Liver (tissue), 8 donors: ENCODE measurements at regions not wholly inside any gene's neighbourhood (a gene's known extent, or its start where the extent isn't known, plus 50 kb on each side); places are given as distances from the start of the nearest gene placed in this dataset.

Experiments
- DNase-seq: peaks from one replicate; pipeline ENCODE4 v3.0.0-alpha.2; 2017; ENCODE audit warnings: low spot score
- H3K27ac ChIP-seq, 2 donors: one replicate each; pipeline ENCODE4 v1.7.0; 2013; ENCODE audit warnings: inconsistent platforms in 2 of 2, low read length in 2 of 2, control low read depth in 1 of 2, low read depth in 1 of 2, mild to moderate bottlenecking in 1 of 2
- H3K27me3 ChIP-seq, 4 donors: one replicate each; pipeline versions ENCODE4 v1.6.1 to v1.7.0; 2013; ENCODE audit warnings: low read length in 3 of 4, inconsistent platforms in 1 of 4, mild to moderate bottlenecking in 1 of 4, moderate library complexity in 1 of 4; ENCODE audit not compliant: control insufficient read depth in 4 of 4, insufficient read depth in 4 of 4
- H3K36me3 ChIP-seq, 4 donors: one replicate each; pipeline versions ENCODE4 v1.6.1 to v1.7.0; 2013; ENCODE audit warnings: low read length in 3 of 4, mild to moderate bottlenecking in 3 of 4, low read depth in 1 of 4, moderate library complexity in 1 of 4; ENCODE audit not compliant: control insufficient read depth in 4 of 4, insufficient read depth in 3 of 4
- H3K4me1 ChIP-seq, 4 donors: one replicate each; pipeline versions ENCODE4 v1.6.1 to v1.7.0; 2013; ENCODE audit warnings: low read length in 3 of 4, mild to moderate bottlenecking in 3 of 4, moderate library complexity in 1 of 4; ENCODE audit not compliant: control insufficient read depth in 4 of 4, insufficient read depth in 4 of 4
- H3K4me3 ChIP-seq, 3 donors: one replicate each; pipeline versions ENCODE4 v1.6.1 to v1.7.0; 2013; ENCODE audit warnings: low read length in 3 of 3, control low read depth in 1 of 3, low read depth in 1 of 3, mild to moderate bottlenecking in 1 of 3
- H3K9ac ChIP-seq, 2 donors: one replicate each; pipeline ENCODE4 v1.7.0; 2013; ENCODE audit warnings: low read length in 2 of 2, mild to moderate bottlenecking in 2 of 2, moderate library complexity in 2 of 2, control low read depth in 1 of 2, low read depth in 1 of 2
- H3K9me3 ChIP-seq, 4 donors: one replicate each; pipeline versions ENCODE4 v1.6.1 to v1.7.0; 2013; ENCODE audit warnings: low read length in 3 of 4; ENCODE audit not compliant: control insufficient read depth in 4 of 4
- ATF3 ChIP-seq: IDR thresholded peaks from 2 replicates; pipeline ENCODE4 v1.6.1; 2016; ENCODE audit warnings: antibody characterized with exemption
- CTCF ChIP-seq: fragments of 150-350 bp; IDR thresholded peaks from 2 replicates; pipeline ENCODE4 v1.5.1; 2017; ENCODE audit warnings: improper control_type of control experiment, low read depth, low read length; ENCODE audit not compliant: missing input control
- EGR1 ChIP-seq, 2 donors: IDR thresholded peaks; 2 replicates each; pipeline ENCODE4 v1.6.1; 2016 to 2018; ENCODE audit warnings: antibody characterized with exemption in 2 of 2, low read depth in 2 of 2
- FOXA1 ChIP-seq: IDR thresholded peaks from 2 replicates; pipeline ENCODE4 v1.6.1; 2016; ENCODE audit warnings: antibody characterized with exemption
- FOXA2 ChIP-seq: IDR thresholded peaks from 2 replicates; pipeline ENCODE4 v1.6.1; 2016; ENCODE audit warnings: antibody characterized with exemption
- GABPA ChIP-seq, 2 donors: IDR thresholded peaks in 1 of 2; conservative IDR thresholded peaks in 1 of 2; 2 replicates each; pipeline ENCODE4 v1.6.1; 2016; ENCODE audit warnings: antibody characterized with exemption in 2 of 2, mild to moderate bottlenecking in 1 of 2, moderate library complexity in 1 of 2
- HNF4A ChIP-seq, 2 donors: conservative IDR thresholded peaks; 2 replicates each; pipeline ENCODE4 v1.6.1; 2016; ENCODE audit warnings: antibody characterized with exemption in 2 of 2, mild to moderate bottlenecking in 2 of 2
- HNF4G ChIP-seq: IDR thresholded peaks from 2 replicates; pipeline ENCODE4 v1.6.1; 2016; ENCODE audit warnings: antibody characterized with exemption
- JUND ChIP-seq, 2 donors: IDR thresholded peaks; 2 replicates each; pipeline ENCODE4 v1.6.1; 2016; ENCODE audit warnings: antibody characterized with exemption in 2 of 2
- MAX ChIP-seq: IDR thresholded peaks from 2 replicates; pipeline ENCODE4 v1.6.1; 2016; ENCODE audit warnings: antibody characterized with exemption
- NR2F2 ChIP-seq: IDR thresholded peaks from 2 replicates; pipeline ENCODE4 v1.6.1; 2016; ENCODE audit warnings: antibody characterized with exemption
- RAD21 ChIP-seq, 2 donors: IDR thresholded peaks; 2 replicates each; pipeline ENCODE4 v1.6.1; 2016; ENCODE audit warnings: antibody characterized with exemption in 2 of 2, mild to moderate bottlenecking in 2 of 2
- RXRA ChIP-seq, 2 donors: IDR thresholded peaks; 2 replicates each; pipeline ENCODE4 v1.6.1; 2017 to 2018; ENCODE audit warnings: antibody characterized with exemption in 2 of 2, mild to moderate bottlenecking in 1 of 2
- SP1 ChIP-seq: IDR thresholded peaks from 2 replicates; pipeline ENCODE4 v1.6.1; 2018; ENCODE audit warnings: antibody characterized with exemption, mild to moderate bottlenecking
- TAF1 ChIP-seq: conservative IDR thresholded peaks from 2 replicates; pipeline ENCODE4 v1.6.1; 2016; ENCODE audit warnings: antibody characterized with exemption, mild to moderate bottlenecking
- YY1 ChIP-seq: IDR thresholded peaks from 2 replicates; pipeline ENCODE4 v1.6.1; 2016; ENCODE audit warnings: antibody characterized with exemption, mild to moderate bottlenecking
- ZBTB33 ChIP-seq: IDR thresholded peaks from 2 replicates; pipeline ENCODE4 v1.6.1; 2016; ENCODE audit warnings: antibody characterized with exemption
- WGBS: extraction: QIAGEN DNeasy Blood & Tissue Kit; methylation state at CpG from one replicate; pipeline ENCODE4 v1.1.7; 2013; 5-methylcytosine and 5-hydroxymethylcytosine counted together
- donor health status: healthy.
- donor health status: healthy.
- donor health status: healthy.
- donor health status: healthy.
- donor health status: healthy.

- H3K9ac ChIP-seq = no peak overlapping the region
- no peaks in the 10 kb centered on the region for H3K4me1 ChIP-seq
- H3K9me3 ChIP-seq = peaks cover 0 to 8% (median 2%) of the 10 kb centered on the region in 4 donors
- H3K36me3 ChIP-seq = no peaks in the 10 kb centered on the region
- DNase-seq = no peak
- WGBS = 89% methylated on average over 1 of the region's 1 CpG
- no peak overlapping the region for H3K27ac ChIP-seq
- TF ChIP-seq SP1 (no peak), HNF4G (no peak), ZBTB33 (no peak), ATF3 (no peak), HNF4A (conservative IDR thresholded peaks at IDR 0.05) (no peak), RXRA (IDR thresholded peaks at IDR 0.05) (no peak), GABPA (IDR thresholded peaks at IDR 0.05 in 1 of 2, conservative IDR thresholded peaks at IDR 0.05 in 1 of 2) (no peak), MAX (no peak), YY1 (no peak), FOXA1 (no peak), JUND (IDR thresholded peaks at IDR 0.05) (no peak), CTCF (no peak), RAD21 (IDR thresholded peaks at IDR 0.05) (no peak), EGR1 (IDR thresholded peaks at IDR 0.05; ENCODE audit: low read depth in 2 of 2) (no peak), TAF1 (no peak)
- H3K27me3 ChIP-seq = no peaks in the 10 kb centered on the region
- no peak overlapping the region for H3K4me3 ChIP-seq
Observed at GRCh38 chr3:1540686-1541085, 447.9 kb downstream of the CNTN6 start.

- Histone ChIP-seq H3K27ac (no peak overlapping the region), H3K4me3 (no peak overlapping the region), H3K9ac (no peak overlapping the region), H3K4me1 (no peaks in the 10 kb centered on the region), H3K9me3 (no peaks in the 10 kb centered on the region), H3K27me3 (peaks cover 0 to 3% (median 0%) of the 10 kb centered on the region in 4 donors), H3K36me3 (no peaks in the 10 kb centered on the region)
- TF ChIP-seq JUND (IDR thresholded peaks at IDR 0.05) = no peak
- TF ChIP-seq SP1 = no peak
- no peak for TF ChIP-seq FOXA2
- no peak for TF ChIP-seq GABPA (IDR thresholded peaks at IDR 0.05 in 1 of 2, conservative IDR thresholded peaks at IDR 0.05 in 1 of 2)
- TF ChIP-seq TAF1 = no peak
- no peak for TF ChIP-seq NR2F2
- TF ChIP-seq YY1 = no peak
- TF ChIP-seq EGR1 (IDR thresholded peaks at IDR 0.05; ENCODE audit: low read depth in 2 of 2) = no peak
- WGBS = 46% methylated on average over 2 of the region's 2 CpGs
- no peak for DNase-seq
Observed at GRCh38 chr3:1551741-1552140, 458.9 kb downstream of the CNTN6 start.
